SU-DHL-6 (cell line): ENCODE measurements at regions not wholly inside any gene's neighbourhood (a gene's known extent, or its start where the extent isn't known, plus 50 kb on each side); places are given as distances from the start of the nearest gene placed in this dataset.

Source experiments
- H2AFZ ChIP-seq: fragments of 200-600 bp; sonication (generic); 2 replicates; pipeline ENCODE4 v1.6.1; 2014; ENCODE audit warnings: low read depth, mild to moderate bottlenecking, moderate library complexity, mixed read lengths, antibody characterized with exemption, low read length; ENCODE audit not compliant: severe bottlenecking
- H3F3A ChIP-seq: fragments of 200-600 bp; shearing (Covaris generic); 2 replicates; pipeline ENCODE4 v1.6.0; 2016; ENCODE audit warnings: antibody characterized with exemption, mild to moderate bottlenecking; ENCODE audit not compliant: insufficient read depth
- H3K27ac ChIP-seq: fragments of 200-600 bp; sonication (generic); 2 replicates; pipeline ENCODE4 v1.5.1; 2016; ENCODE audit warnings: low read depth, mild to moderate bottlenecking, low read length, moderate library complexity, mixed read lengths
- H3K27me3 ChIP-seq: fragments of 200-600 bp; sonication (generic), shearing (Covaris generic); 2 replicates; pipeline ENCODE4 v1.6.0; 2014; ENCODE audit warnings: mild to moderate bottlenecking, low read length
- H3K36me3 ChIP-seq: fragments of 200-600 bp; sonication (generic); 2 replicates; pipeline ENCODE4 v1.6.1; 2014; ENCODE audit warnings: mild to moderate bottlenecking, low read length, mixed read lengths
- H3K4me2 ChIP-seq: fragments of 300-600, 200-600 bp; shearing (Covaris generic), sonication (generic); 2 replicates; pipeline ENCODE4 v1.6.0; 2014; ENCODE audit warnings: low read length, low read depth, mild to moderate bottlenecking; ENCODE audit not compliant: poor library complexity, severe bottlenecking
- H3K4me3 ChIP-seq: fragments of 200-600 bp; sonication (generic); 2 replicates; pipeline ENCODE4 v1.5.1; 2014; ENCODE audit warnings: antibody characterized with exemption, low read length, mild to moderate bottlenecking, mixed read lengths; ENCODE audit not compliant: insufficient read depth, poor library complexity, severe bottlenecking
- H3K79me2 ChIP-seq: fragments of 200-600 bp; sonication (generic); 2 replicates; pipeline ENCODE4 v1.6.1; 2014; ENCODE audit warnings: mild to moderate bottlenecking, low read length, moderate library complexity; ENCODE audit not compliant: insufficient read depth
- H3K9ac ChIP-seq: fragments of 200-600 bp; sonication (generic); 2 replicates; pipeline ENCODE4 v1.7.0; 2014; ENCODE audit warnings: mild to moderate bottlenecking, low read length
- H3K9me2 ChIP-seq: fragments of 200-600 bp; sonication (generic); replicated peaks from 2 replicates; pipeline ENCODE4 v1.6.1; 2014; ENCODE audit warnings: low read length; ENCODE audit not compliant: insufficient read depth
- H3K9me3 ChIP-seq: fragments of 200-600 bp; sonication (generic); 2 replicates; pipeline ENCODE4 v1.6.1; 2014; ENCODE audit warnings: low read length, mixed read lengths; ENCODE audit not compliant: insufficient read depth
- H4K20me1 ChIP-seq: fragments of 200-600 bp; sonication (generic); 2 replicates; pipeline ENCODE4 v1.6.1; 2014; ENCODE audit warnings: low read depth, mild to moderate bottlenecking, antibody characterized with exemption, low read length, moderate library complexity, mixed read lengths
- EZH2phosphoT487 ChIP-seq: fragments of 200-600 bp; sonication (generic), shearing (Covaris generic); conservative IDR thresholded peaks from 2 replicates; pipeline ENCODE4 v1.6.1; 2018; ENCODE audit warnings: mild to moderate bottlenecking, antibody characterized with exemption, low read length, moderate library complexity, mixed read lengths
- TF ChIP-seq, protein P1 (sequence below): fragments of 200-600 bp; sonication (generic); IDR thresholded peaks from one replicate; pipeline ENCODE4 v1.5.1; 2017; ENCODE audit warnings: antibody characterized with exemption, mild to moderate bottlenecking, low read length, moderate library complexity; ENCODE audit not compliant: insufficient read depth, poor library complexity, severe bottlenecking

DNA sequence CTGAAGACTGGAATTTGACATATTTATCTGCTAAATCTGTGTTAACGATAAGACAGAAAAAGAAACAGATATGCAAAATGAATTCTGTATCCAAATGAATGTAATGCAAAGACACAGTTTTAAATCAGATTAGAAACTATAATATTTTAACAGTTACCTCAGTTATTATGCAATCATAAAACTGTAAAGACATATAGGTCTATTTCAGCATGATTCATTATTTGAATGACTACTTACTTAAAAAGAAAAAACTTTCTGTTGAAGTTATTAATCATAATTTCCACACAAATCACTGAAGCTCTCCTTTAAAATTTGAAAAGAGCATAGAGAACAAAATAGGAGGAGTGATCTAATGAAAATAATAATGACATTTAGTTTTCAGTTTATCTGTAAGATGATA, 742.6 kb downstream of the FSCB start:
- 0 out of 2 replicates have a peak, but pooled peaks cover 7% of the 10 kb centered on the region for H3K9me3 ChIP-seq
- no peaks in the 10 kb centered on the region for H4K20me1 ChIP-seq
- no peaks in the 10 kb centered on the region for H3K9me2 ChIP-seq
- H3K27ac ChIP-seq = no peak overlapping the region
- peaks cover 3% of the 10 kb centered on the region; the same call in 1 of the 2 replicates for H3K36me3 ChIP-seq
- H3K4me2 ChIP-seq = no peak overlapping the region
- H3K4me3 ChIP-seq = no peak overlapping the region
- no peaks in the 10 kb centered on the region for H3K79me2 ChIP-seq
- H3K9ac ChIP-seq = no peak overlapping the region
- H2AFZ ChIP-seq = peak overlapping the region; percentile 8
- no peak for TF ChIP-seq EZH2phosphoT487
- TF ChIP-seq, protein P1, sequence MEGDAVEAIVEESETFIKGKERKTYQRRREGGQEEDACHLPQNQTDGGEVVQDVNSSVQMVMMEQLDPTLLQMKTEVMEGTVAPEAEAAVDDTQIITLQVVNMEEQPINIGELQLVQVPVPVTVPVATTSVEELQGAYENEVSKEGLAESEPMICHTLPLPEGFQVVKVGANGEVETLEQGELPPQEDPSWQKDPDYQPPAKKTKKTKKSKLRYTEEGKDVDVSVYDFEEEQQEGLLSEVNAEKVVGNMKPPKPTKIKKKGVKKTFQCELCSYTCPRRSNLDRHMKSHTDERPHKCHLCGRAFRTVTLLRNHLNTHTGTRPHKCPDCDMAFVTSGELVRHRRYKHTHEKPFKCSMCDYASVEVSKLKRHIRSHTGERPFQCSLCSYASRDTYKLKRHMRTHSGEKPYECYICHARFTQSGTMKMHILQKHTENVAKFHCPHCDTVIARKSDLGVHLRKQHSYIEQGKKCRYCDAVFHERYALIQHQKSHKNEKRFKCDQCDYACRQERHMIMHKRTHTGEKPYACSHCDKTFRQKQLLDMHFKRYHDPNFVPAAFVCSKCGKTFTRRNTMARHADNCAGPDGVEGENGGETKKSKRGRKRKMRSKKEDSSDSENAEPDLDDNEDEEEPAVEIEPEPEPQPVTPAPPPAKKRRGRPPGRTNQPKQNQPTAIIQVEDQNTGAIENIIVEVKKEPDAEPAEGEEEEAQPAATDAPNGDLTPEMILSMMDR = no peak
- H3F3A ChIP-seq = no peaks in the 10 kb centered on the region
- H3K27me3 ChIP-seq = no peaks in the 10 kb centered on the region

DNA sequence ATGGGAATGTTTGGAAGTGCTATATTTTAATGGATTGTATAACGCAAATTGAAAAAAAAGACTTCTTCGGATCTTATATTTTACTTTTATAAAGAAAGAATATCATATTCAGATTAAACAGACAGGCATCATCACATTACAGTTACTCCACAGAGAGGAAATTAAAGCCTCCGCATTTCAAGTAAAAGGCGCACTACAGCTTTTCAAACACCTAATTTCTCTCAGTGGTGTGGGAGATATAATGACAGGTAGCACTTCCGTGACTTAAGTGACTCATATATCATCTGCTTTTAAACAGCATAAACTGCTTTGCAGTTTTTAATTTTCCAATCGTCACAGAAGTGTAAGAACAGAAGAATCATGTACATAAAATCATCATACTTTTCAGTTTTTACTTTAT, 751.4 kb downstream of the FSCB start:
- no peak overlapping the region for H3K9ac ChIP-seq
- no peaks in the 10 kb centered on the region for H3K27me3 ChIP-seq
- no peak overlapping the region for H2AFZ ChIP-seq
- H3K27ac ChIP-seq = no peak overlapping the region
- no peaks in the 10 kb centered on the region for H3K9me2 ChIP-seq
- H3K9me3 ChIP-seq = no peaks in the 10 kb centered on the region
- no peaks in the 10 kb centered on the region for H4K20me1 ChIP-seq
- TF ChIP-seq EZH2phosphoT487 = no peak
- TF ChIP-seq, protein P1 = no peak
- H3K4me2 ChIP-seq = no peak overlapping the region
- H3K79me2 ChIP-seq = no peaks in the 10 kb centered on the region
- no peaks in the 10 kb centered on the region for H3F3A ChIP-seq
- no peaks in the 10 kb centered on the region for H3K36me3 ChIP-seq
- H3K4me3 ChIP-seq = no peak overlapping the region

DNA sequence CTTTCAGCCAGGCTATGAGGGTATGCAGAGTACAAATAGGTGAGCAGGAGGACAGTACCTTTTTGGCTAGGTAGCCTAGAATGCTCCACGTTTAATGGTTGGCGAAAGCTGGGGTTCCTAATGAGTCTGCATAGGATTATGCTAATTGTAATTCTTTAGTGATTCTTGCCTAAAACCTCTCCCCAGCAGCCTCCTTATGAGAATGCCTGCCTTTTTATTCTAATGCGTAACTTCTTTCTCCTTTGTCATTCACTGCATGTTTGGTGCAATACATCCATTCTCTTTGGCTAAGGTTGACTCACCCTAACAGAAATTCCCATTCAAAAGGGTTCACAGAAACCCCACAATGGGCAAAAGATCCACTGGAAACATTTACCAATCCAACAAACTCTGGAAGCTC, 752.2 kb downstream of the FSCB start:
- no peaks in the 10 kb centered on the region for H3K9me3 ChIP-seq
- H3K27me3 ChIP-seq = no peaks in the 10 kb centered on the region
- no peaks in the 10 kb centered on the region for H3K9me2 ChIP-seq
- H3K36me3 ChIP-seq = no peaks in the 10 kb centered on the region
- no peaks in the 10 kb centered on the region for H3F3A ChIP-seq
- TF ChIP-seq, protein P1 = no peak
- TF ChIP-seq EZH2phosphoT487 = no peak
- no peaks in the 10 kb centered on the region for H3K79me2 ChIP-seq
- no peak overlapping the region for H3K4me2 ChIP-seq
- H4K20me1 ChIP-seq = no peaks in the 10 kb centered on the region
- no peak overlapping the region for H3K4me3 ChIP-seq
- no peak overlapping the region for H3K27ac ChIP-seq
- no peak overlapping the region for H2AFZ ChIP-seq
- H3K9ac ChIP-seq = no peak overlapping the region
